ACC112 (cell line): ENCODE measurements at regions not wholly inside any gene's neighbourhood (a gene's known extent, or its start where the extent isn't known, plus 50 kb on each side); places are given as distances from the start of the nearest gene placed in this dataset.

Experiments
- H2AFZ ChIP-seq: fragments of 200-600 bp; sonication (generic); one replicate; pipeline ENCODE4 v1.6.0; 2017; ENCODE audit warnings: antibody characterized with exemption, low read length; ENCODE audit not compliant: unreplicated experiment
- H3K27ac ChIP-seq: fragments of 200-600 bp; sonication (generic); 2 replicates; pipeline ENCODE4 v1.5.1; 2014; ENCODE audit warnings: low read depth, mild to moderate bottlenecking, antibody characterized with exemption, low read length, moderate library complexity
- H3K27me3 ChIP-seq: fragments of 200-600 bp; sonication (generic); 2 replicates; pipeline ENCODE4 v1.6.1; 2014; ENCODE audit warnings: mild to moderate bottlenecking, antibody characterized with exemption, low read length, moderate library complexity, mixed read lengths; ENCODE audit not compliant: insufficient read depth
- H3K36me3 ChIP-seq: fragments of 200-600 bp; sonication (generic); 2 replicates; pipeline ENCODE4 v1.6.1; 2016; ENCODE audit warnings: mild to moderate bottlenecking, antibody characterized with exemption, low read length, moderate library complexity, mixed read lengths; ENCODE audit not compliant: insufficient read depth
- H3K4me1 ChIP-seq: fragments of 200-600 bp; sonication (generic); one replicate; pipeline ENCODE4 v1.6.1; 2016; ENCODE audit warnings: low read length, mixed read lengths; ENCODE audit not compliant: insufficient read depth, unreplicated experiment, control insufficient read depth
- H3K4me3 ChIP-seq: fragments of 200-600 bp; sonication (generic); 2 replicates; pipeline ENCODE4 v1.5.1; 2014; ENCODE audit warnings: mild to moderate bottlenecking, low read depth, low read length
- H3K79me2 ChIP-seq: fragments of 200-600 bp; sonication (generic); one replicate; pipeline ENCODE4 v1.6.0; 2016; ENCODE audit warnings: low read length; ENCODE audit not compliant: control insufficient read depth, unreplicated experiment, insufficient read depth

DNA sequence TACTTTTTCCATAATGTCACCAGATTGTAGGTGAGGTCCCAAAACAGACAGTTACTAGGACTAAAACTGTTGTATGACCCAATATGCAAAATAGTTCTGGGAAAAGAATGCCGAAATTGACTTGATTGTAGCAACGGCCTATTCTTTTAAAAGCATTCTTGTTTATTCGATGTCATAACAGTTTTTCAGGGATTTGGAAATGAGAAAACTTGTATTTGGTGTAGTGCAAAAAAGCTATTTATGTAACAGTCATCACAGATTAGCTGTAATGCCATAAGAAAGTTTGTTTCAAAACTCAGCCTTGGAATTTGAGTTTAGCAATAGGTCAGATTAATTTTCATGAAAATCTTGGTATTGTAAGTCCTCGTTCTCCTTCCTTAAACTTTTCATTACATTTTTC lies 69.2 kb upstream of the DIAPH2 start:
- Histone ChIP-seq H3K4me3 (no peak overlapping the region), H3K27me3 (no peaks in the 10 kb centered on the region), H3K27ac (no peak overlapping the region), H3K4me1 (no peaks in the 10 kb centered on the region), H2AFZ (no peak overlapping the region), H3K36me3 (no peaks in the 10 kb centered on the region), H3K79me2 (no peaks in the 10 kb centered on the region)

DNA sequence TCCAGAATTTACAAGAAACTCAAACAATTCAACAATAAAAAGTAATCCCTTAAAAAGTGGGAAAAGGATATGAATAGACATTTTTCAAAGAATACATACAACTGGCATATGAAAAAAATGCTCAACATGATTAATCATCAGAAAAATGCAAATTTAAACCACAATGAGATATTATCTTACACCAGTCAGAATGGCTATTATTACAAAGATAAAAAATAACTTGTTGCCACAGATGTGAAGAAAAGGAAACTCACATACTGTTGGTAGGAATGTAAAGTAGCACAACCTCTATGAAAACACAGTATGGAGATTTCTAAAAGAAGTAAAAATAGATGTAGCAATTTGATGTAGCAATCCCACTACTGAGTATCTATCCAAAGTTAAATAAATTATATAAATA lies 65.1 kb upstream of the DIAPH2 start:
- no peak overlapping the region for H3K27ac ChIP-seq

DNA sequence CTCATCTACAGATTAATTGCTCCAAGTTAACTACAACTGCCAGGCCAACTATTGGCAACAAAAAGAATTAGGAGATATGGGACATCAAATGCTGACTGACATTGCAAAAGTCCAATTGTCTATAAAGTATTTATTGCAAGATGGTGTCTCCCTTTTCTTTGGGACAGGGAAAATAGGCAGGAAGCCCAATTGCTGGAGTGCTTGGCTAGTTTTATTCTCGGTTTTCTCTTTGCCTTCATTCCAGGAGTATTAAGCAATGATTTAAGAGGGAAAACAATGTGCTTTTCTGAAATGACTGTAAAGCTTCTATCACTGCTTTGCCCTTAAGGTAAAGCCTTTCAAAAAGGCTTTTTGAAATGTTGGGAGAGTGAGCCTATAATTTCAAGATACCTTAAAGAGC lies 62.8 kb upstream of the DIAPH2 start:
- H3K79me2 ChIP-seq: no peaks in the 10 kb centered on the region
- H3K27ac ChIP-seq: no peak overlapping the region
- no peaks in the 10 kb centered on the region for H3K4me1 ChIP-seq
- H2AFZ ChIP-seq: no peak overlapping the region
- H3K27me3 ChIP-seq: no peaks in the 10 kb centered on the region
- no peaks in the 10 kb centered on the region for H3K36me3 ChIP-seq
- H3K4me3 ChIP-seq: no peak overlapping the region

More for the DNA sequence above, 65.1 kb upstream of the DIAPH2 start:
- Histone ChIP-seq H3K27me3 (no peaks in the 10 kb centered on the region), H2AFZ (no peak overlapping the region), H3K4me3 (no peak overlapping the region), H3K79me2 (no peaks in the 10 kb centered on the region), H3K36me3 (no peaks in the 10 kb centered on the region), H3K4me1 (no peaks in the 10 kb centered on the region)
